ENCODE measurements at regions not wholly inside any gene's neighbourhood (a gene's known extent, or its start where the extent isn't known, plus 50 kb on each side); places are given as distances from the start of the nearest gene placed in this dataset.

GRCh38 chrX:131942034-131942433 lies 81.1 kb upstream of the STK26 start:
- TF ChIP-seq POLR2A (IDR thresholded peaks at IDR 0.05) (no peak), CTCF (IDR thresholded peaks at IDR 0.05) (no peak)
